ENCODE measurements at regions not wholly inside any gene's neighbourhood (a gene's known extent, or its start where the extent isn't known, plus 50 kb on each side); places are given as distances from the start of the nearest gene placed in this dataset.

GRCh38 chr10:47056247-47056510 lies 145.0 kb downstream of the PTPN20 start:
- no peak for TF ChIP-seq POLR2A (IDR thresholded peaks at IDR 0.05)
- TF ChIP-seq, protein P1, sequence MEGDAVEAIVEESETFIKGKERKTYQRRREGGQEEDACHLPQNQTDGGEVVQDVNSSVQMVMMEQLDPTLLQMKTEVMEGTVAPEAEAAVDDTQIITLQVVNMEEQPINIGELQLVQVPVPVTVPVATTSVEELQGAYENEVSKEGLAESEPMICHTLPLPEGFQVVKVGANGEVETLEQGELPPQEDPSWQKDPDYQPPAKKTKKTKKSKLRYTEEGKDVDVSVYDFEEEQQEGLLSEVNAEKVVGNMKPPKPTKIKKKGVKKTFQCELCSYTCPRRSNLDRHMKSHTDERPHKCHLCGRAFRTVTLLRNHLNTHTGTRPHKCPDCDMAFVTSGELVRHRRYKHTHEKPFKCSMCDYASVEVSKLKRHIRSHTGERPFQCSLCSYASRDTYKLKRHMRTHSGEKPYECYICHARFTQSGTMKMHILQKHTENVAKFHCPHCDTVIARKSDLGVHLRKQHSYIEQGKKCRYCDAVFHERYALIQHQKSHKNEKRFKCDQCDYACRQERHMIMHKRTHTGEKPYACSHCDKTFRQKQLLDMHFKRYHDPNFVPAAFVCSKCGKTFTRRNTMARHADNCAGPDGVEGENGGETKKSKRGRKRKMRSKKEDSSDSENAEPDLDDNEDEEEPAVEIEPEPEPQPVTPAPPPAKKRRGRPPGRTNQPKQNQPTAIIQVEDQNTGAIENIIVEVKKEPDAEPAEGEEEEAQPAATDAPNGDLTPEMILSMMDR (IDR thresholded peaks at IDR 0.05), result no peak
